ENCODE measurements at regions not wholly inside any gene's neighbourhood (a gene's known extent, or its start where the extent isn't known, plus 50 kb on each side); places are given as distances from the start of the nearest gene placed in this dataset.

DNA sequence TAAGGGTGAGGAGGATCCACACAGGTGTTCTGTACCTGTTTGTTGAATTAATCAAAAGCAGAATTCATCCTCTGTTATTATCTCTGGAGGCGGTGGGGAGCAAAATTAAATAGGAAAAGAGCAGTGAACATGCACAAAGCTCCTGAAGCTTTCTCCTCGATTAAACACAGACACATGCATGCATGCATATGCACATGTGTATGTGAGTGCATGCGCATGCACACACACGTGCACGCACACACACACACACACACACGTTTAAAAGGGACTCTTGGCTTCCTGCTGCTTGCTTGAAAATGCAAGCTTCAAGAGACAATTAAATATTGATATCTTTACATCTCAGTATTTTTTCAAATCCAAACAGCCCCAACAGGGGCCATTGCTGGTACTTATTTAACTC lies 462.1 kb downstream of the BUD13 start:
- TF ChIP-seq, protein P1, sequence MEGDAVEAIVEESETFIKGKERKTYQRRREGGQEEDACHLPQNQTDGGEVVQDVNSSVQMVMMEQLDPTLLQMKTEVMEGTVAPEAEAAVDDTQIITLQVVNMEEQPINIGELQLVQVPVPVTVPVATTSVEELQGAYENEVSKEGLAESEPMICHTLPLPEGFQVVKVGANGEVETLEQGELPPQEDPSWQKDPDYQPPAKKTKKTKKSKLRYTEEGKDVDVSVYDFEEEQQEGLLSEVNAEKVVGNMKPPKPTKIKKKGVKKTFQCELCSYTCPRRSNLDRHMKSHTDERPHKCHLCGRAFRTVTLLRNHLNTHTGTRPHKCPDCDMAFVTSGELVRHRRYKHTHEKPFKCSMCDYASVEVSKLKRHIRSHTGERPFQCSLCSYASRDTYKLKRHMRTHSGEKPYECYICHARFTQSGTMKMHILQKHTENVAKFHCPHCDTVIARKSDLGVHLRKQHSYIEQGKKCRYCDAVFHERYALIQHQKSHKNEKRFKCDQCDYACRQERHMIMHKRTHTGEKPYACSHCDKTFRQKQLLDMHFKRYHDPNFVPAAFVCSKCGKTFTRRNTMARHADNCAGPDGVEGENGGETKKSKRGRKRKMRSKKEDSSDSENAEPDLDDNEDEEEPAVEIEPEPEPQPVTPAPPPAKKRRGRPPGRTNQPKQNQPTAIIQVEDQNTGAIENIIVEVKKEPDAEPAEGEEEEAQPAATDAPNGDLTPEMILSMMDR (IDR thresholded peaks at IDR 0.05): no peak
- TF ChIP-seq FOXM1 (IDR thresholded peaks at IDR 0.05; ENCODE audit: low read depth) (no peak), RAD21 (IDR thresholded peaks at IDR 0.05; ENCODE audit: low read length) (no peak), EZH2phosphoT487 (IDR thresholded peaks at IDR 0.05; ENCODE audit: borderline replicate concordance, low read depth) (no peak)

Data from SK-N-SH (cell line).